GM18498 (cell line): ENCODE measurements at regions not wholly inside any gene's neighbourhood (a gene's known extent, or its start where the extent isn't known, plus 50 kb on each side); places are given as distances from the start of the nearest gene placed in this dataset.

Source experiments
- ATAC-seq: cut with Tn5 transposase; IDR thresholded peaks from one replicate; pipeline ENCODE4 v1.9.1; 2021; ENCODE audit warnings: mild to moderate bottlenecking, moderate library complexity; ENCODE audit not compliant: unreplicated experiment

GRCh38 chr2:150417278-150417677 is 70.2 kb downstream of the RND3 start:
- ATAC-seq = no peak

DNA sequence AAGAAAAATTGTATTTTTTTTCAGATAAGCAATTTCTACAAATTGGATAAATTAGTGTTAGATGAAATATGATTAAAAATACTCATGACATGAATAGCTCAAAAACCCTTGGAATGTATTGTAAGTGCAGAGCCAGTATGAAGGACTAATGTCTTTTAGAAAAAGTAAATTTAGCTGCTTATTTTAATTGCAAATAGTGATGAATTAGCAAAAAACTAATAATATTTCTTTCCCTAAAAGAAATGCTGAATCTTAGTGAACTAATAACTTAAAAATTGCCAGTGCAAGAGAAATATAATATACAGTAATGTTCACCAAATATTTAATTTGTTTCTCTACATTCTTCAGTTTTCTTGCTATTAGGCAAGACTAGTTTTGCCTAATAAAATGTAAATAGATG is 72.4 kb downstream of the RND3 start:
- no peak for ATAC-seq

DNA sequence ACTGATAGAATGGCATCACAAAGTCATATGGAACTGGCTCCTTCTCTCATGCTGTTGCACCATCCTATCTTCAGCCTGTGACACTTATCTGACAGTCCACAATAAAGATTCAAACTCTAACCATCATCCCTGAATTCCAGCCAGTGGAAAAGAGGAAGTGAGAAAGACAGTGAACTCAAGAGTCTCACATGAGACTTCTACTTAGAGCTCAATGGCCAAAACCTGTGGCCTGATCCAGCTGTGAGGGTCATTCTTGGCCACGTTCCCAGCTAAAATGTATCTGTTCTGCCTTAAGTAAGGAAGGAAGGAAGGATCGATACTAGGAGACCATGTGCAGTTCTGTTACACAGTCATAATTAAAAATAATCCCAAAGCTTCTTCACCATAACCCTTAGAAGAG is 73.6 kb downstream of the RND3 start:
- ATAC-seq = no peak

- no peak for ATAC-seq
Measured at GRCh38 chr2:150413366-150413765, 74.1 kb downstream of the RND3 start.

DNA sequence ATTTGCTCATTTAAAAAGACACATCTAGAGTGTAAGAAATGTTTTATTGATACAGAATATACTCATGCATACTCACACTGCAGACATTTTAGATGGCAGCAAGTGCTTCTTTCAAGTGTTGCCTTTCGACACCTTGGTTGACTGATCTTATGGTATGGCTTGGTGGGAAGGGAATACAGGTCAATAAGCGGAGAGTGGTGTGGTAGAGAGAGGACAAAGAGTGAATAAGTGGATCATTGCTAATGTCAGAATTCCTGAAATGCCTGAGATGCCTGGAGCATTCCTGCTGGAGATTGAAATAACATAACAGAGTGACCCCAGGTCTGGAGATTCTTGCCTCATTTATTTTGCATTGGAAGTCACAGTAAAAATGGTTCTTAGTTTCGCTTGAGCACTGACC is 76.7 kb downstream of the RND3 start:
- no peak for ATAC-seq

DNA sequence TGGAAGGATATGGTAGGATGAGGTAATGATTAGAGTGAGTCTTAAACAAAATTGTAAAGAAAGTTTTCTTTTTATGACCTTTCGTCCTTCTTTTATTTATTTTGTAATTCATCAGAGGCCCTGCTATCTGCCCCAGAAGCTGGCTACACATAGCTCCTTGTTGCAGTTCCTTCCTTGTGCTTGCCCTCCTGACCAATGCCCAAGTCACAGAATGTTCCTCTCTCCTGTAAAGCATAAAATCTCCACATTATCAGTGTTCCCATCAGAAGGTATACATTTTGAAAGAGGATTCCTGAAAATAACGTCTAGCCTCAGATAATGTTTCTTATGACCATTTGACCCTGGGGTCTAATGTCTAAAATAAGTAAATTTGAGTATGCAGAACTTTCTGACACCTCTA is 78.3 kb downstream of the RND3 start:
- no peak for ATAC-seq

DNA sequence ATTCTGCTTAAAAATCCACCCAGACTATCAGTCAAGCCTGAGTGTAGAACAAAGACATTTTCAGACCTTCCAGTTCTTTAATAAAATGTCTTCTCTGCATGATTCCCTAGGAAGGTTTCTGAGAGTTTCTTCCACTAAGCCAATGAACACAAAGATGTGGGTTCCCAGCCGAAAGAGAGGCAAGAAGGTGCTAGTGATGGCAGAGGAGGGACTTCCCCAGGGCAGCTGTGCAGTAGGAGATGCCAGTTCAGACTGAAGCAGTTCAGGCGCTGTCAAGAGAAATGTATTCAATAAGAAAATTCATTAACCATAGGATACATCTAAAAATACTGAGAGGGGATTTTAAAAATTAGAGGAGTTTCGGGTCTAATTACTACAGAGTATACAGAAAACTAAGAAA is 83.3 kb downstream of the RND3 start:
- peak; percentile 61 for ATAC-seq

- peak; percentile 97 for ATAC-seq
Measured at GRCh38 chr2:150403457-150403856, 84.0 kb downstream of the RND3 start.

DNA sequence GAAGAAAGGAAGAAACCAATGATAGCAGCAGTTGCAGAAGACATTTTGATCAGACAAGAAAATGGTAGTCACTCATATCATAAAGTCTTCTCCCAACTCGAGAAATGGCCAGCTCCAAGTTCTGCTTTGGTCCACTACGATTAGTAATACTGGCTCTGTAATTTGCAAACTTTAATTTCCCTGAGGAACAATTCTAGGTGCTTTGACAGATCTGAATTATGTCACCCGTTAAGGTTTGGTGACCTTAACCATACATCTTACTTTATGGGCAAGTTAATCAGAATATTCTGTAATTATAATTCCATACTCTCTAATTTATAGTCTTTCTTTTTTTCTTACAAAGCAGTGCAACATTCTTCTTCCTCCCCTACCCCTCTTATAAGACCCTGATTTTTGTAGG is 84.5 kb downstream of the RND3 start:
- ATAC-seq = no peak

DNA sequence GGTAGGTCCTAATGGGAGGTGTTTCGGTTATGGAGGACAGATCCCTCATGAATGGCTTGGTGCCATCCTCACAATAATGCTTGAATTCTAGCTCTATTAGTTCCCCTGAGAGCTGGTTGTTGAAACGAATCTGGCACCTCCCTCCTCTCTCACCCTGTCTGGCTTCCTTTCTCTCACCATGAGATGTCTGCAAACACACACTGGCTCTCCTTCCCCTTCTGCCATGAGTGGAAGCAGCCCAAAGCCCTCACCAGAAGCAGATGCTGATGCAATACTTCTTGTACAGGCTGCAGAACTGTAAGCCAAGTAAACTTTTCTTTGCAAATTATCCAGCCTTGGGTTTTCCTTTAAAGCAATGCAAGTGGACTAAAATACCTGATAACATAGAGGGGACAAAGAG is 86.6 kb downstream of the RND3 start:
- ATAC-seq = no peak

GRCh38 chr2:150392614-150393013 is 94.9 kb downstream of the RND3 start:
- ATAC-seq = no peak

DNA sequence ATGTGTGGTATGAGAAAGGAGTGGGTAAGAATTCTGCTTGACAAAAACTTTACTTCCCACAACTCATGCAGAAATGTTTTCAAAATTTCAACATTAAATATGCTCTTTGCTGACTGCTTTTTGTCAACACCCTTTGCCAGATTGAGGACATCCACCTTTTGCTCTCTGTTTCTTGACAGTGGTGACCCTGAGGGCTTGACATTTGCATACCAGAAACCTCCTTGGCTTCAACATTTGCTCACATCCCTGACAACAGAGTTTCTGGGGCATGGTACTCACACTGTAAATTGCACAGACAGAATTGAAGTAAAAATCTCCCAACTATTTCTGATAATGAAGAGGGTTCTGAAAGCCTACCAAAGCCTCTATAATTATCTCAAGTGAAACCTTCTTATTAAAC is 95.7 kb downstream of the RND3 start:
- peak; percentile 84 for ATAC-seq

GRCh38 chr2:150389447-150389846 is 98.0 kb downstream of the RND3 start:
- ATAC-seq = no peak

DNA sequence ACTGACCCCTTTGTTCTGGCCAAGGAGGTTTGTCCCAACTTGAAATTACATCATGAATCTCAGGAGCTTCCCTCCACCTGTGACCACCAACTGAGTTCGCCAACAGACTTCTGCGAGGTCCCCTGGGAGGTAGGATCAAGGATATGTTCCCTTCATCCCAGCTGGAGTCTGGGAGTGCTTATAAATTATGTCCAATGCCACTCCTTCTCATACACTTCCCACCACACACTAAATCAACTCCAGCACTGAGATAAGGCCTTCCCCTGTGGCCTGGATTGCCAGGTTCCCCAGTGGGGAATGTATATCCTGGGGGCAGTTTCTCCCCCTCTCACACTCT is 99.2 kb downstream of the RND3 start:
- no peak for ATAC-seq

DNA sequence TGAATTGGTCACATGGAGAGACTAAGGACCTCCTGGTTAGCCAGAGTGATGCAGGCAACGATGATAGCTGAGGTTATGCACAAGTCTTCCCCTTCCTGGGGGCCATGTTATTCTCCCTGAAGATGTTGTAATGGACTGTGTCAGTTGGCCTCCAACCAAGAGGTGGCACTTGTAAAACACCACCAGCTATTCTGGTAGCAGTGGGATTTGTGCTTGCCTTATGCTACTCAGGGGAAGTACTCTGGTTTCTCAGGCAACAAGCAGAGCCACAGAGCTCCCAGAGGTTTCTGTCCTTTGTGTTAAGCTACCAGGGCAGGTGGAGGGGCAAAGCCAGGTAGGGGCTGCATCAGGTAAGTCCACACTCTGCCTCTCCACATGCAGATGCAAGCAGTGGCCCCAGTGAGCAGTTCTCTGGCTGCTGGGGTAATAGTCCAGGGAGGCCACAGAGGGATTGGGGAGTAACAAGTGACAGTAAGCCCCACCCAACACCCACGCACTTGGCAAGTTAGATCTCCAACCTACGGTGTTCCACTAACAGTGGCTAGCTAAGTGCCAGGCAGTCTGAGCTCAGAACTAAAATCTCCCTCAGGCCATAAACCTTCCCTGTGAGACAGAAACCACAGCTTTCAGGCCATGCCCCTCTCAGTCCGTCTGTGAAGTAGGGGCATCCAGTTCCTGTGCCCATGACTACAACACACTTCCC is 99.7 kb downstream of the RND3 start:
- no peak for ATAC-seq

DNA sequence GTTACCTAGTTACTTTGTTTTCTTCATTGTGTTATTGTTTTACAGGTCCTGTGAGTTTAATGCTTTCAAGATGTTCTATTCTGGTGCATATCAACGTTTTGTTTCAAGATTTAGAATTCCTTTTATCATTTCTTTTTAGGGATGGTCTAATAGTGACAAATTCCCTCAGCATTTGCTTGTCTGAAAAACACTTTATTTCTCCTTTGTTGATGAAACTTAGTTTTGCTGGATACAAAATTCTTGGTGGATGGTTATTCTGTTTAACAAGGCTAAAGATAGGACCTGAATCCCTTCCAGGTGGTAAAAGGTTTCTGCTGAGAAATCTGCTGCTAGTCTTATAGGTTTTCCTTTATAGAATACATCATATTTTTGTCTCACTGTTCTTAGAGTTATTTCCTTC is 102.3 kb downstream of the RND3 start:
- ATAC-seq = no peak

GRCh38 chr2:150383587-150383986 is 103.9 kb downstream of the RND3 start:
- no peak for ATAC-seq

GRCh38 chr2:150379166-150379565 is 108.3 kb downstream of the RND3 start:
- no peak for ATAC-seq

GRCh38 chr2:150378686-150379085 is 108.8 kb downstream of the RND3 start:
- no peak for ATAC-seq

- no peak for ATAC-seq
Measured at GRCh38 chr2:150376553-150377335, 110.7 kb downstream of the RND3 start.

DNA sequence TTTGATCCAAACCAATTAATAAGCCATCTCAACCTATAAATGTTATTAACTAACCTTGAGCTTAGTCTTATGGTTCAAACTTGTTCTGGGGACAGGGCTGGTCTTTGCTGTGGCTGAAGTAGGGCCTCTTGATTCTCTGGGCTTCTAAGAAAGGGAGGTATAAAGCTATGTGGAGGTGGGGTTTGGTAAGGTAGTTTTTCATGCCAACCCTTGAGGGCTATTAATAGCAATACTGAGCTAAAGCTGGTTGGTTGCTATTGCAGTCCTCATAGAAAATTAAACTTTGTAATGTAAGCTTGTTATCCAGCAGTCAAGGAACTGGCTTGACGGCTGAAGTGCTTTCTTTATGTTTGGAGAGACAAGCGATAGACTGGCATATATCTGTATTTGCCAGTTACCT is 112.1 kb downstream of the RND3 start:
- ATAC-seq = no peak

GRCh38 chr2:150374492-150374891 is 113.0 kb downstream of the RND3 start:
- ATAC-seq = no peak

- ATAC-seq = no peak
Measured at GRCh38 chr2:150373374-150373773, 114.1 kb downstream of the RND3 start.
